ENCODE measurements at regions not wholly inside any gene's neighbourhood (a gene's known extent, or its start where the extent isn't known, plus 50 kb on each side); places are given as distances from the start of the nearest gene placed in this dataset.

DNA sequence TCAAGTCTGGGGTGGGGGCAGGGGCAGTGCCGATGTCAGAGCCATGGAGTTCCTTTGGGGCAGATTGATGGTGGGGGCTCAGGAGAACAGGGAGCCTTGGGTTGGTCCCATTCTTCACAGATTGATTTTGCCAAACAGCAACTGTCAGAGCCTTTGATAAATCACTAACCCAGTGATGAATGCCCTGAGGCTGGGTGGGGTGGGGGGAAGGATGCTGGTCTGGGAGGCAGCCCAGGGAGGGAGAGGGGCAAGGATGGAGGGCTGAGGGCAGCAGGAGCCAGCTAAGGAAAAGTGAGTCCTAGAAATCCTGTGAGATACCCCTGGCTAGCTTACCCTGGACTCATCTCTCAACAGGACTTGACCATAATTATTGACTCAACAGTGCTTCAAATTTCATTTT, 60.1 kb upstream of the ARAP3 start:
- TF ChIP-seq, protein P1, sequence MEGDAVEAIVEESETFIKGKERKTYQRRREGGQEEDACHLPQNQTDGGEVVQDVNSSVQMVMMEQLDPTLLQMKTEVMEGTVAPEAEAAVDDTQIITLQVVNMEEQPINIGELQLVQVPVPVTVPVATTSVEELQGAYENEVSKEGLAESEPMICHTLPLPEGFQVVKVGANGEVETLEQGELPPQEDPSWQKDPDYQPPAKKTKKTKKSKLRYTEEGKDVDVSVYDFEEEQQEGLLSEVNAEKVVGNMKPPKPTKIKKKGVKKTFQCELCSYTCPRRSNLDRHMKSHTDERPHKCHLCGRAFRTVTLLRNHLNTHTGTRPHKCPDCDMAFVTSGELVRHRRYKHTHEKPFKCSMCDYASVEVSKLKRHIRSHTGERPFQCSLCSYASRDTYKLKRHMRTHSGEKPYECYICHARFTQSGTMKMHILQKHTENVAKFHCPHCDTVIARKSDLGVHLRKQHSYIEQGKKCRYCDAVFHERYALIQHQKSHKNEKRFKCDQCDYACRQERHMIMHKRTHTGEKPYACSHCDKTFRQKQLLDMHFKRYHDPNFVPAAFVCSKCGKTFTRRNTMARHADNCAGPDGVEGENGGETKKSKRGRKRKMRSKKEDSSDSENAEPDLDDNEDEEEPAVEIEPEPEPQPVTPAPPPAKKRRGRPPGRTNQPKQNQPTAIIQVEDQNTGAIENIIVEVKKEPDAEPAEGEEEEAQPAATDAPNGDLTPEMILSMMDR (IDR thresholded peaks at IDR 0.05) = no peak
- TF ChIP-seq EZH2 (IDR thresholded peaks at IDR 0.05; ENCODE audit: borderline replicate concordance, insufficient read depth, low read depth, low read length, poor library complexity, severe bottlenecking) = no peak

Measured in B cell (primary cell).